Heart left ventricle (tissue), 13 donors: ENCODE measurements at regions not wholly inside any gene's neighbourhood (a gene's known extent, or its start where the extent isn't known, plus 50 kb on each side); places are given as distances from the start of the nearest gene placed in this dataset.

Experiments used
- POLR2A ChIP-seq, 2 donors: fragments of 450-650 bp; IDR thresholded peaks; one replicate each; pipeline ENCODE4 v1.6.1; 2017; ENCODE audit warnings: antibody characterized with exemption in 2 of 2, mild to moderate bottlenecking in 2 of 2, moderate library complexity in 2 of 2
- TF ChIP-seq, protein P1 (sequence below), 12 donors: fragments of 200-600 bp; sonication (generic) in 4 of 12; IDR thresholded peaks; one replicate each; pipeline versions ENCODE4 v1.5.0 to v1.8.0; 2018 to 2022; ENCODE audit warnings: antibody characterized with exemption in 12 of 12, mild to moderate bottlenecking in 5 of 12
- donor health status: ischemic (EF 13 %, LVEDD 7.1; RV severe dilation, severe dysfunction).
- donor health status: DM: no; HTN: yes; CAD: no.
- donor health status: DM: no; HTN: no; CAD: no.
- donor health status: ischemic (EF 25% LVEDD 6.9; RV normal size, moderate dysfunction).
- donor health status: ischemic (EF 25% LVEDD 5.7; RV mildly dilated, moderate dysfunction).
- donor health status: ischemic (EF 35%, LVEDD 5.7; RV mildly dilated, moderate dysfunction).
- donor health status: nonischemic (EF 11% LVEDD 7.7; RV severe dilation, severe dysfunction).
- donor health status: DM: yes; HTN: yes; CAD: no.
- donor health status: PGD.
- donor health status: ischemic (EF 29% LVEDD 5.4; RV normal size, mild dysfunction).
- donor health status: nonischemic (EF 23%, LVEDD 6.1; RV moderate dilation, normal function).

DNA sequence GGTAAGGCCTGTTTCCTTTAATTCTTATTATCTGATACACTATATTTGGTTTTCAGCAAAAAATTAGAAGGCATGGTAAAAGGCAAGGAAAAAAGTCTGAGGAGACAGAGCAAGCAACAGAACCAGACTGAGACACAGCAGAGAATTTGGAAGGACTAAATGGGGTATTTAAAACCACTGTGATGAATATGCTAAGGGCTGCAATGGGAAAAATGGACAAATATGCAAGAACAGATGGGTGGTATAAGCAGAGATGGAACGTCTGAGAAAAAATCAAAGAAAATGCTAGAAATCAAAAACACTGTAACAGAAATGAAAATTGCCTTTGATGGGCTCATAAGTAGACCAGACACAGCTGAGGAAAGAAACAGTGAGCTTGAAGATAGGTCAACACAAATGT is 50.8 kb upstream of the NSMCE3 start:
- TF ChIP-seq, protein P1, sequence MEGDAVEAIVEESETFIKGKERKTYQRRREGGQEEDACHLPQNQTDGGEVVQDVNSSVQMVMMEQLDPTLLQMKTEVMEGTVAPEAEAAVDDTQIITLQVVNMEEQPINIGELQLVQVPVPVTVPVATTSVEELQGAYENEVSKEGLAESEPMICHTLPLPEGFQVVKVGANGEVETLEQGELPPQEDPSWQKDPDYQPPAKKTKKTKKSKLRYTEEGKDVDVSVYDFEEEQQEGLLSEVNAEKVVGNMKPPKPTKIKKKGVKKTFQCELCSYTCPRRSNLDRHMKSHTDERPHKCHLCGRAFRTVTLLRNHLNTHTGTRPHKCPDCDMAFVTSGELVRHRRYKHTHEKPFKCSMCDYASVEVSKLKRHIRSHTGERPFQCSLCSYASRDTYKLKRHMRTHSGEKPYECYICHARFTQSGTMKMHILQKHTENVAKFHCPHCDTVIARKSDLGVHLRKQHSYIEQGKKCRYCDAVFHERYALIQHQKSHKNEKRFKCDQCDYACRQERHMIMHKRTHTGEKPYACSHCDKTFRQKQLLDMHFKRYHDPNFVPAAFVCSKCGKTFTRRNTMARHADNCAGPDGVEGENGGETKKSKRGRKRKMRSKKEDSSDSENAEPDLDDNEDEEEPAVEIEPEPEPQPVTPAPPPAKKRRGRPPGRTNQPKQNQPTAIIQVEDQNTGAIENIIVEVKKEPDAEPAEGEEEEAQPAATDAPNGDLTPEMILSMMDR (IDR thresholded peaks at IDR 0.05), result no peak
- no peak for TF ChIP-seq POLR2A (IDR thresholded peaks at IDR 0.05)
